ENCODE measurements at regions not wholly inside any gene's neighbourhood (a gene's known extent, or its start where the extent isn't known, plus 50 kb on each side); places are given as distances from the start of the nearest gene placed in this dataset.

- no peak for TF ChIP-seq POLR2AphosphoS5 (IDR thresholded peaks at IDR 0.05)
- TF ChIP-seq POLR2A (IDR thresholded peaks at IDR 0.05): no peak
- TF ChIP-seq, protein P1, sequence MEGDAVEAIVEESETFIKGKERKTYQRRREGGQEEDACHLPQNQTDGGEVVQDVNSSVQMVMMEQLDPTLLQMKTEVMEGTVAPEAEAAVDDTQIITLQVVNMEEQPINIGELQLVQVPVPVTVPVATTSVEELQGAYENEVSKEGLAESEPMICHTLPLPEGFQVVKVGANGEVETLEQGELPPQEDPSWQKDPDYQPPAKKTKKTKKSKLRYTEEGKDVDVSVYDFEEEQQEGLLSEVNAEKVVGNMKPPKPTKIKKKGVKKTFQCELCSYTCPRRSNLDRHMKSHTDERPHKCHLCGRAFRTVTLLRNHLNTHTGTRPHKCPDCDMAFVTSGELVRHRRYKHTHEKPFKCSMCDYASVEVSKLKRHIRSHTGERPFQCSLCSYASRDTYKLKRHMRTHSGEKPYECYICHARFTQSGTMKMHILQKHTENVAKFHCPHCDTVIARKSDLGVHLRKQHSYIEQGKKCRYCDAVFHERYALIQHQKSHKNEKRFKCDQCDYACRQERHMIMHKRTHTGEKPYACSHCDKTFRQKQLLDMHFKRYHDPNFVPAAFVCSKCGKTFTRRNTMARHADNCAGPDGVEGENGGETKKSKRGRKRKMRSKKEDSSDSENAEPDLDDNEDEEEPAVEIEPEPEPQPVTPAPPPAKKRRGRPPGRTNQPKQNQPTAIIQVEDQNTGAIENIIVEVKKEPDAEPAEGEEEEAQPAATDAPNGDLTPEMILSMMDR (IDR thresholded peaks at IDR 0.05): no peak
- no peak for TF ChIP-seq EP300 (IDR thresholded peaks at IDR 0.05)
Measured at GRCh38 chr12:115461401-115461800, 777.4 kb upstream of the TBX3 start.

All from upper lobe of left lung (tissue), 4 donors.